GM12878 (cell line): ENCODE measurements at regions not wholly inside any gene's neighbourhood (a gene's known extent, or its start where the extent isn't known, plus 50 kb on each side); places are given as distances from the start of the nearest gene placed in this dataset.

Experiments
- ATAC-seq: fragments of 200-7000 bp; cut with Tn5 transposase; 3 replicates; pipeline ENCODE4 v1.9.1; 2020; ENCODE audit warnings: mild to moderate bottlenecking, moderate library complexity
- BruUV-seq: library from RNA; stranded (reverse); fragments of 400-500 nt; replicated peaks from 2 replicates; lab custom pipeline; 2021; lab: Mats Ljungman, UMichigan
- CTCF ChIA-PET: fragments of 300-600 bp; sonication (Branson Sonifier 250); formaldehyde crosslinking; extraction: SDS; loops from one replicate; lab custom pipeline; 2021; ENCODE audit warnings: inconsistent platforms; lab: Yijun Ruan, JAX
- POLR2A ChIA-PET: fragments of 350-600 bp; formaldehyde crosslinking; extraction: SDS; loops from one replicate; lab custom pipeline; 2021; ENCODE audit warnings: inconsistent platforms; lab: Charles Lee
- RAD21 ChIA-PET: fragments of 300-600 bp; sonication (Branson Sonifier 250); formaldehyde crosslinking; loops from one replicate; lab custom pipeline; 2023; ENCODE audit warnings: antibody characterized with exemption; ENCODE audit not compliant: unreplicated experiment; lab: Charles Lee
- SMC1A ChIA-PET: fragments of 300-600 bp; sonication (Branson Sonifier 250); formaldehyde crosslinking; loops from one replicate; lab custom pipeline; 2023; ENCODE audit not compliant: unreplicated experiment, uncharacterized antibody; lab: Charles Lee
- DNase-seq: peaks from one replicate; pipeline ENCODE4 v3.0.0-alpha.2; 2011; ENCODE audit warnings: low read depth, low spot score
- FAIRE-seq: peaks from 3 replicates; lab custom pipeline; 2011; peaks lifted over from hg19 to GRCh38; lab: Jason Lieb, UNC
- H2AFZ ChIP-seq: 2 replicates; pipeline ENCODE4 v1.6.0; 2011; ENCODE audit warnings: low read depth, low read length, control low read depth; ENCODE audit not compliant: control insufficient read depth
- H3K27ac ChIP-seq: 2 replicates; pipeline ENCODE4 v1.5.1; 2011; ENCODE audit warnings: control low read depth; ENCODE audit not compliant: control insufficient read depth, insufficient read depth
- H3K27me3 ChIP-seq, 2 experiments: replicated peaks in 1 of 2; 2 replicates each; pipeline versions ENCODE4 v1.6.0 to v1.6.1; 2011; ENCODE audit warnings: low read length in 1 of 2; ENCODE audit not compliant: control insufficient read depth in 2 of 2, insufficient read depth in 2 of 2
- H3K36me3 ChIP-seq, 2 experiments: 2 replicates each; pipeline ENCODE4 v1.5.1; 2011; ENCODE audit warnings: low read length in 1 of 2; ENCODE audit not compliant: control insufficient read depth in 2 of 2, insufficient read depth in 2 of 2
- H3K4me1 ChIP-seq: 2 replicates; pipeline ENCODE4 v1.6.1; 2011; ENCODE audit warnings: mild to moderate bottlenecking, low read length, moderate library complexity, mixed read lengths; ENCODE audit not compliant: control insufficient read depth, insufficient read depth
- H3K4me2 ChIP-seq: 2 replicates; pipeline ENCODE4 v1.6.0; 2011; ENCODE audit warnings: control low read depth; ENCODE audit not compliant: control insufficient read depth, insufficient read depth
- H3K4me3 ChIP-seq: fragments of 200-600 bp; sonication (generic); 2 replicates; pipeline ENCODE4 v1.5.1; 2016
- H3K79me2 ChIP-seq: 2 replicates; pipeline ENCODE4 v1.6.0; 2011; ENCODE audit warnings: low read length; ENCODE audit not compliant: control insufficient read depth, insufficient read depth
- H3K9ac ChIP-seq: 2 replicates; pipeline ENCODE4 v1.8.0; 2011; ENCODE audit warnings: low read length, control low read depth, mixed read lengths; ENCODE audit not compliant: control insufficient read depth, insufficient read depth
- H3K9me3 ChIP-seq: replicated peaks from 3 replicates; pipeline ENCODE4 v1.5.1; 2011; ENCODE audit warnings: mild to moderate bottlenecking, low read length; ENCODE audit not compliant: control insufficient read depth, insufficient read depth
- H4K20me1 ChIP-seq: 2 replicates; pipeline ENCODE4 v1.6.0; 2011; ENCODE audit not compliant: control insufficient read depth, insufficient read depth
- BCL11A ChIP-seq: IDR thresholded peaks from 2 replicates; pipeline ENCODE4 v1.6.1; 2011; ENCODE audit warnings: low read depth, low read length
- DPF2 ChIP-seq: fragments of 450-650 bp; IDR thresholded peaks from 2 replicates; pipeline ENCODE4 v1.6.1; 2017; ENCODE audit warnings: mild to moderate bottlenecking
- EGR1 ChIP-seq, 2 experiments: IDR thresholded peaks; 1 replicate in 1 of 2; 2 replicates in 1 of 2; pipeline ENCODE4 v1.6.1; 2011 to 2012; ENCODE audit warnings: low read depth in 2 of 2, low read length in 2 of 2, borderline replicate concordance in 1 of 2, mild to moderate bottlenecking in 1 of 2, moderate library complexity in 1 of 2
- EP300 ChIP-seq, 2 experiments: fragments of 150-350 bp in 1 of 2; IDR thresholded peaks; 2 replicates each; pipeline ENCODE4 v1.6.1; 2011 to 2012; ENCODE audit warnings: low read depth in 2 of 2, low read length in 2 of 2, borderline replicate concordance in 1 of 2, improper control_type of control experiment in 1 of 2, inconsistent platforms in 1 of 2; ENCODE audit not compliant: control insufficient read depth in 1 of 2
- JUNB ChIP-seq: IDR thresholded peaks from 2 replicates; pipeline ENCODE4 v1.6.1; 2016; ENCODE audit warnings: antibody characterized with exemption, mild to moderate bottlenecking
- MLLT1 ChIP-seq: fragments of 450-650 bp; IDR thresholded peaks from 2 replicates; pipeline ENCODE4 v1.6.1; 2016; ENCODE audit warnings: mild to moderate bottlenecking
- MXI1 ChIP-seq: fragments of 150-350 bp; IDR thresholded peaks from 2 replicates; pipeline ENCODE4 v1.6.1; 2011; ENCODE audit warnings: low read depth, mild to moderate bottlenecking, inconsistent platforms, low read length, improper control_type of control experiment
- NFYB ChIP-seq: IDR thresholded peaks from 2 replicates; pipeline ENCODE4 v1.6.1; 2011; ENCODE audit warnings: low read depth, mild to moderate bottlenecking, low read length, improper control_type of control experiment, moderate library complexity; ENCODE audit not compliant: insufficient read depth
- PAX5 ChIP-seq: IDR thresholded peaks from 2 replicates; pipeline ENCODE4 v1.6.1; 2011; ENCODE audit warnings: low read depth, low read length, borderline replicate concordance
- PAX8 ChIP-seq: fragments of 450-650 bp; IDR thresholded peaks from 2 replicates; pipeline ENCODE4 v1.6.1; 2017; ENCODE audit warnings: mild to moderate bottlenecking, moderate library complexity
- RAD21 ChIP-seq: IDR thresholded peaks from 2 replicates; pipeline ENCODE4 v1.6.1; 2011; ENCODE audit warnings: mild to moderate bottlenecking, low read depth, low read length, moderate library complexity; ENCODE audit not compliant: insufficient read depth
- RBBP5 ChIP-seq: fragments of 200-600 bp; sonication (generic); conservative IDR thresholded peaks from 2 replicates; pipeline ENCODE4 v1.6.1; 2016
- SIN3A ChIP-seq: IDR thresholded peaks from 2 replicates; pipeline ENCODE4 v1.6.1; 2012; ENCODE audit warnings: low read depth, low read length, improper control_type of control experiment
- STAT3 ChIP-seq: IDR thresholded peaks from 2 replicates; pipeline ENCODE4 v1.6.1; 2011; ENCODE audit warnings: low read depth, low read length, improper control_type of control experiment
- SUPT20H ChIP-seq: IDR thresholded peaks from 2 replicates; pipeline ENCODE4 v1.6.1; 2011; ENCODE audit warnings: low read depth, mild to moderate bottlenecking, low read length, moderate library complexity, borderline replicate concordance; ENCODE audit not compliant: control insufficient read depth
- TAF1 ChIP-seq: IDR thresholded peaks from 2 replicates; pipeline ENCODE4 v1.6.1; 2011; ENCODE audit warnings: mild to moderate bottlenecking, low read depth, low read length, borderline replicate concordance
- WRNIP1 ChIP-seq: IDR thresholded peaks from 2 replicates; pipeline ENCODE4 v1.6.1; 2011; ENCODE audit warnings: low read depth, low read length, improper control_type of control experiment, borderline replicate concordance
- WGBS: methylation state at CpG from one replicate; pipeline ENCODE4 v1.1.6; 2016; ENCODE audit warnings: low lambda C conversion rate; ENCODE audit not compliant: insufficient replicate concordance, insufficient coverage; ENCODE audit errors: missing lambda C conversion rate; 5-methylcytosine and 5-hydroxymethylcytosine counted together
- in situ Hi-C: fragments of 300-500 bp; cut with MboI; formaldehyde crosslinking; loops from 9 replicates; pipeline ENCODE4 v1.14.3; 2018; ENCODE audit warnings: mixed read lengths
- intact Hi-C: fragments of 100-400 bp; cut with micrococcal nuclease; formaldehyde crosslinking; loops from one replicate; pipeline ENCODE4 v1.14.2; 2022; ENCODE audit not compliant: unreplicated experiment
- TF ChIP-seq, protein P1 (sequence below): IDR thresholded peaks from 2 replicates; pipeline ENCODE4 v1.6.1; 2011; ENCODE audit warnings: low read depth, low read length, improper control_type of control experiment, borderline replicate concordance

- TF ChIP-seq RAD21 = no peak
- no peak for TF ChIP-seq MXI1
- TF ChIP-seq EGR1 (IDR thresholded peaks at IDR 0.05; ENCODE audit: borderline replicate concordance in 1 of 2, low read depth in 2 of 2, low read length in 2 of 2) = no peak
- TF ChIP-seq PAX5 = no peak
- TF ChIP-seq DPF2 = no peak
- no peak for TF ChIP-seq WRNIP1
- no peak for TF ChIP-seq TAF1
- TF ChIP-seq NFYB = no peak
- TF ChIP-seq PAX8 = no peak
- no peak for TF ChIP-seq EP300 (IDR thresholded peaks at IDR 0.05; ENCODE audit: borderline replicate concordance in 1 of 2, control insufficient read depth in 1 of 2, low read depth in 2 of 2, low read length in 2 of 2)
- TF ChIP-seq SIN3A = no peak
Measured at GRCh38 chr6:79847426-79847825, 99.9 kb downstream of the ELOVL4 start (continued).

DNA sequence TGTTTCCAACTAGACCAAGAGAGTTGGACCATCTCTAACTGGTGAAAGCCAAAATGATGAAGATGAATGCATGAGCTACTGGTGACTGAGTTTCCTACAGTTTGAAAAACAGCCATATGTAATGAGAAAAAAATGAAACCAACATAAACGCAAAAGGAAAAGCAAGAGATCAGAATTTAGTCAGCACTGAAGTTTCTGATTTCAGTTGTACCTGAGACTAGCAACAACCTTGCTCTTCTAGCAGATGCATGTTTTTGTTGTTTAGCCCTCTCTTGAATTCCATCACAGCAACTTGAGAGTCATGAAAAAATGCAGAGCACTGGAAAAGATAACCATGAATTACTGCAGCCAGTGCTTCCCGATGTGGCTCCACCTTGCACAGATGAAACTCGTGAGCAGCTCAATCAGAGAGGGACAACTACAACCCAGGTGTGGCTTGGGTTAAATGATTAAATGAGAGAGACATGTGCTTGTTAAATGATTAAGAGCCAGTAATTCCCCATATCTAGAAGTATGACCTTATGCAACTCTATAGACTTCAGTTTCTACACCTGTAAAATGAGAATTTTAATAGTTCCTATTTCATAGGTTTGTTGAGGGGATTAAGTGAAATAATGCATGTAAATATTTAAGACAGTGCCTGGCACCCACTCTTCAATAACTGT is 104.8 kb downstream of the ELOVL4 start:
- H3K9me3 ChIP-seq = no peaks in the 10 kb centered on the region
- FAIRE-seq = no peak
- no peaks in the 10 kb centered on the region for H3K79me2 ChIP-seq
- no peak for DNase-seq
- no peak overlapping the region for H3K4me3 ChIP-seq
- ChIA-PET CTCF (interaction anchor here (0.9 to 1.9 kb wide), 3 partner anchors 8 to 27 kb away, joined by 3 to 4 read pairs (median 4); no protein-coding TSS in a partner anchor), POLR2A (no interaction called here), RAD21 (no interaction called here), SMC1A (interaction anchor here (1.0 to 1.2 kb wide), 2 partner anchors 18 to 29 kb away, joined by 3 to 4 read pairs; no protein-coding TSS in a partner anchor)
- H3K9ac ChIP-seq = no peak overlapping the region
- intact Hi-C loops (no loop called here), in situ Hi-C loops (no loop called here)
- 0% methylated on average over 3 of the region's 3 CpGs for WGBS
- no peaks in the 10 kb centered on the region for H3K27me3 ChIP-seq
- H3K36me3 ChIP-seq = no peaks in the 10 kb centered on the region
- ATAC-seq = peak; percentile 31; the same call in 1 of the 3 replicates
- BruUV-seq = no TSS peak
- 0 out of 2 replicates have a peak overlapping the region, but pooled peaks have one; percentile 15 for H3K4me2 ChIP-seq
- H2AFZ ChIP-seq = no peak overlapping the region
- H3K4me1 ChIP-seq = no peaks in the 10 kb centered on the region
- H4K20me1 ChIP-seq = no peaks in the 10 kb centered on the region
- H3K27ac ChIP-seq = no peak overlapping the region
- no peak for TF ChIP-seq MLLT1
- TF ChIP-seq, protein P1, sequence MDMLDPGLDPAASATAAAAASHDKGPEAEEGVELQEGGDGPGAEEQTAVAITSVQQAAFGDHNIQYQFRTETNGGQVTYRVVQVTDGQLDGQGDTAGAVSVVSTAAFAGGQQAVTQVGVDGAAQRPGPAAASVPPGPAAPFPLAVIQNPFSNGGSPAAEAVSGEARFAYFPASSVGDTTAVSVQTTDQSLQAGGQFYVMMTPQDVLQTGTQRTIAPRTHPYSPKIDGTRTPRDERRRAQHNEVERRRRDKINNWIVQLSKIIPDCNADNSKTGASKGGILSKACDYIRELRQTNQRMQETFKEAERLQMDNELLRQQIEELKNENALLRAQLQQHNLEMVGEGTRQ = no peak
- TF ChIP-seq JUNB = no peak
- TF ChIP-seq RBBP5 = no peak
- no peak for TF ChIP-seq BCL11A
- TF ChIP-seq STAT3 = no peak
- TF ChIP-seq SUPT20H = no peak
